Activated gamma-delta T cell treated with anti-CD3 and anti-CD28 coated beads, Interleukin-2, amount 50 U/mL, for 16 hours (primary cell): ENCODE measurements at regions not wholly inside any gene's neighbourhood (a gene's known extent, or its start where the extent isn't known, plus 50 kb on each side); places are given as distances from the start of the nearest gene placed in this dataset.
"Not testable (repeated sequence)": the region's sequence is repeated elsewhere in the genome, so short reads cannot be mapped to it uniquely, and the experiment has no call there.

ENCODE experiments used
- DNase-seq: peaks from one replicate; pipeline ENCODE4 v3.0.0-alpha.2; 2020; ENCODE audit warnings: low read depth

DNA sequence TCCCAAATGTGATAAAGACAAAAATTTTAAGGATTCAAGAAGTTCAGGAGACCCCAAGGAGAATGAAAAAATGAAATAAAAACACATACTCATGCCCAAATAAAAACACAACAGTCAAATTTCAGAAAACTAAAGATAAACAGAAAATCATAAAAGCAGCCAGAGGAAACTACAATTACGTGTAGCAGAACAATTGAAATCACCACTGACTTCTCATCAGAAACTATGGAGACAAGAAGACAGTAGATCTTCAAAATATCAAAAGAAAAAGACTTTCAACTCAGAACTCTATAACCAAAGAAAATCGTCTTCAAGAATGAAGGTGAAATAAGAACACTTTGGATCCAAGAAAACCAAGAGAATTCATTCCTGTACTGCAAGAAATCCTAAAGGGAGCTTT is 54.9 kb downstream of the DIO3 start:
- no peak for DNase-seq

DNA sequence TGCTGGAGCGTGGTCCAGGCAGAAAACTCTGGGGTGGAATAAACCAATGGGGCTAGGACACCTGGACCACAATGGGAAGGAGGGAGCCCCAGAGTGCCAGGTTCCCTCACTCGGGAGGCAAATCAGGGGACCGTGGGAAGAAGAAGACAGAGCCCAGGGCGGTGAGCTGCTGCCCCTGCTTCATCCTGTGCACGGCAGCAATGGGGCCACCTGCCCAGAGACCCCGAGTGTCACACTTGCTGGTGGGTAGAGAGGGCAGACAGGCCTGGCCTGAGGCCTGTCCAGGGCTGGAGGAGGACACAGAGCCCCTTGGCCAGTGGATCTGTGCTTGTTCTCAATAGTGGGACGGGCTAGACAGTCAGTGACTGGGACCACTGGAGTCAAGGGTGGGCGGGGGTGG is 58.2 kb downstream of the DIO3 start:
- DNase-seq = no peak

DNA sequence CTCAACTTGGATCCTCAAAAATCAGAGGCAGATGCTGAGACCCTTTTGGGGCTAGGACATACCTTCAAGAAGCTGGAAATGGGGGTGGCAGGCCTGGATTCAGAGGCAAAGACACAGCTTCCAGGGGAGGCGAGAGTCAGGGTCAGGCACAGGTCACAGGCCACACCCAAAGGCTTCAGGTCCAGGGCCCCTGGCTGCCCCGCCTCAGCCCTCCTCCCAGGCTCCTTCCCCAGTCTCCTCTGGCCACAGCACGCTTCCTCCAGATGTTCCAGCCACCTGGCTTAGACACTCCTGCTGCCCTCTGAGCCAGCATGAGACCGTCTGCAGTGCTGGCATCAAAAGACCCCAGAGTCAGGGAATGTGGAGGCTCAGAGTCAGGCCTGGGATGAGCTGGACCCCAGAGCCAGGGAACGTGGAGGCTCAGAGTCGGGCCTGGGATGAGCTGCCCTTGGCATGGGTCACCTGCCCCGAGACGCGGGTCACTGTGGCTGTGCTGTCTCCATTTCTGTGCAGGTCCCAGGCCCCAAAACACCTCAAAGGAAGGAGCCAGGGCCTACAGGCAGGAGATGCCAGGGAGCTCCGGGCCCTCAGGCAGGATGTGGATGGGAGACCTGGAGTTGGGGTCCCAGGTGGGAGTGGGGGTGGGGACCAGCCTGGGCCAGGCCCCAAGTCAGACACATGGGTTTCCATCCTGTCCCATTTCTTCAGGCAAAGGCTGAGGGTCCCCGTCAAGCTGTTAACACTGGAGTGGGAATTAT is 58.9 kb downstream of the DIO3 start:
- no peak for DNase-seq

DNA sequence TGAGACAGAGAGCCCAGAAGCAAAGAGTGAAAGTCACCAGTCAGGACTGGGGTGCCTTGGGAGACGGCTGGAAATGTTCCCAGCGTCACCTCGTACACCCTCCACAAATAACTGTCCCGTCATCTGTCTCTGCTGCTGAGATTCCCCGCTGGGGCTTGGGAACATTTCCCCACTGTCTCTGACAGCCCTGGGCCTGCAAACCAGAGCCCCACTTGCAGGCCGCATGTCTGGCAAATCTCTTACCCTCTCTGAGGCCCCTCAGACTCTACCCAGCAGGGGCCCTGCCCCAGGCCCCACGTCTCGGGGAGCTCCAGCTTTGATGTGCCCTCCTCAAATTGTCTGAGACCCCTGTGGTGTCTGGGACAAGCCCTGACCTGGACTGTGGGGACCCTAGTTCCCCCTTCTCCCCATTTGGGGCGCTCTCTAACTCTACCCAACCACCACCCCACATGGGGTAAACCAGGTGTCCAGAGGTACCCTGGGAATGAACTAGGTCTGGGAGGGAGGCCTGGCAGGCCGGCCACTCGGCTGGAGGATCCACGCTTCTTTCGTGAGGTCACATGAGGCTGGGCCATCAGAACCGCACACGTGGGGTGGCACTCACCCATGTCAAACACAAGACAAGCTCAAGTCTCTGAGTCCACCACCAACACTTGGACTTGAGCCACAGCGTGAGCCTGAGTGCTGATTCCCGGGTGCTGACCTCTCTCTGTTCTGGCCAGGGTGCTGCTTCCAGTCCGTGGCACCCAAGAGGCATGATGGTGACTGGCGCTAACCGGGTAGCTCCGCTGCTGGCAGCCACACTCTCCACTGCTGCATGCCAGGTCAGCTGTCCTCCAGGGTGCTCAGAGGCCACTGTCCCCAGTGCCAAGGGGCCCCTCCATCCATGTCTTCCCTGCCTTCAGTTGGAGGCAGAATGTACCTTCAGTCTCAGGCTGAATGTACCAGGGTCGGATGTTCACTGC is 59.8 kb downstream of the DIO3 start:
- DNase-seq = no peak

DNA sequence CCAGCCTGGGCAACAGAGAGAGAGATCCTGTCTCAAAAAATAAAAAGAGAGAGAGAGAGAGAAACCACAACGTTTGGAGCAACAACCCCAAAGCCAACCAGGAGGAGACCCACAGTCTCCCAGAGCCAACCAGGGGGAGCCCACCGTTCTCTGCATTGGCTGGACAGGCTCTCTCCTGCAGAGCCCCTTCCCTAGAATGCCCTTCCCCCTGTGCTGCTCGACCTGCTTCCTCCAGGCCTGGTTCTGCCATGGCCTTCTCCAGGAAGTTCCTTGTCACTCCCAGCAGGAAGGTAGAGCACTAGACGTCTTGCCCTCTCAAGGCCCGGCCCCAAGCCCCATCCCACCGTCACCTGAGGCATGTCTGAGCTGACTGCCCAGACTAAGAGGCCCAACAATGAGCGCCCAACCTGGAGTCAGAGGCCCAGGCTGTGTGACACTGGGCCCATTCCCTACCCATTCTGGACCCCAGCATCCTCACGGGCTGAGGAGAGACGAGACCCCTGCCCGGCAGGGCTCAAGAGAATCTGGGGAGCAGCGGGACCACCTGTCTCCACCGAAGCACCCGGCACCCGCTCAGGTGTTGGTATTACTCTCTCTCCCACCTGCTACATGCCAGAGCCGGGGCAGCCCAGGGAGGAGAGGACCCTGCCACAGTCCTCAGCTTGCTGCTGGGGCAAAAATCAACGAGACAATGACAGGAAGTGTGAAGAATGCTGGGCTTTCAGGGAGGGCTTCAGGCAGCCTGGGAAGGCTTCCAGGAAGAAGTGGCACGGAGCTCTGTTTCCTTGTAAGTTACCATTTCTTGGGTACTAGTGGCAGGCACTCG is 61.2 kb downstream of the DIO3 start:
- DNase-seq = no peak

DNA sequence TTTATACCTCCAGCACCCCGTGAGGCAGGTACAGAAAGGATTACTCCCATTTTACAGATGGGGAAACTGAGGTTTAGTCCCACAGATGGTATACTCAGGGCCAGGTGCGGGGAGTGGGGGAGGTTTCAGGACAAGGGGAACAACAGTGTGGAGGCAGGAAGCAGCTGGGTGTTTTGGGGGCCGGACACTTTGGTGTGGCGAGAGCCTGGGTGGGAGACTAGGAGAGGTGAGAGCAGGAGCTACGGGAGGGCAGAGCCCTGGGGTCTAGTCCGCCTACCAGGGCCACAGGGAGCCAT is 61.7 kb downstream of the DIO3 start:
- no peak for DNase-seq

DNA sequence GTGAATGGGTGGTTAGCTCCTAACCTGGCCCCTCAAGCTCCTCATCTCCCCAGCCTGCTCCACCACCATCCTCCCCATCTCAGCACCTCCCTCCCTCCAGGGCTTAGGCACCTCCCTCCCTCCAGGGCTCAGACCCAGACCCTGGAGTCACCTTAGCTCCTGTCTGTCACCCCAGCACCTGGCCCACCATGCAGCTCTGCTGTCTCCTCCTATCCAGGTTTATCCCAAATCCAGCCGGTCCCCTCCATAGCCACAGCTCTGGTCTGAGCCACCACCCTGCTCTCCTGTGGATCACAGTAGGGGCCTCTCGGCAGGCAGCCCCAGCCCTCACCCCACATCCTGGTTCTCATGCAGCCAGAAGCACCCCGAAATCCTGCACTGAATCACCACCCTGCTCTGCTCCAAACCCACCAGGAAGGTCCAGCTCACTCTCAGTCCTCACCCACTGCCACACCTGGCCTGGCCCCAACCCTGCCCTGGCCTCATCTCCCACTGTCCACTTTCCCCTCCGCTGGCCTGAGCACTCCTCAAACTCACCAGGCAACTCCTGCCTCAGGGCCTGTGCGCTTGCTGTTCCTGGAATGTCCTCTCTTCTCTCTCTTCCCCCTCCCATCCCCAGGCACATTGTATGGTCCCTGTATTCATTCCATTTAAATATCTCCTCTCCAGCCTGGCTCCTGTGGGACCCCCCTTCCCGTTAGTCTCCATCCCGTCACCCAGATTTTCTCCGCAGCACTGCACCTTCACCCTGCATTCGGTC is 62.6 kb downstream of the DIO3 start:
- DNase-seq = no peak

DNA sequence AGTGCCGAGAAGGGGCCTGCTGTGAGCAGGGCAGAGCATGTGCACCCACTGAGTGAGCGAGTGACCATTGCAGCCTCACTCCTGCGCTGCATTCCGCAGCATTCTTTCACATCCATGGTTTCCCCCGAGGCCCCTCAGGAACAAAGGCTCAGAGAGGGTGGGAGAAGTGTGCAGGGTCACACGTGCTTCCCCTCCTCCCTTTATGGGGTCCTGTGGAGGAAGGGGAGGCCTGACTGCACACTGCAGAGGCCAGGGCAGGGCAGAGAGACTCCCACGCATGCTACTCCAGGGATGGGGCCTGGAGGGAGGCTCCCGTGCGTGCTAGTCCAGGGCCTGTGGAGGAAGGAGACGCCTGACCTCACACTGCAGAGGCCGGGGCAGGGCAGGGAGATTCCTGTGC is 63.2 kb downstream of the DIO3 start:
- no peak for DNase-seq

DNA sequence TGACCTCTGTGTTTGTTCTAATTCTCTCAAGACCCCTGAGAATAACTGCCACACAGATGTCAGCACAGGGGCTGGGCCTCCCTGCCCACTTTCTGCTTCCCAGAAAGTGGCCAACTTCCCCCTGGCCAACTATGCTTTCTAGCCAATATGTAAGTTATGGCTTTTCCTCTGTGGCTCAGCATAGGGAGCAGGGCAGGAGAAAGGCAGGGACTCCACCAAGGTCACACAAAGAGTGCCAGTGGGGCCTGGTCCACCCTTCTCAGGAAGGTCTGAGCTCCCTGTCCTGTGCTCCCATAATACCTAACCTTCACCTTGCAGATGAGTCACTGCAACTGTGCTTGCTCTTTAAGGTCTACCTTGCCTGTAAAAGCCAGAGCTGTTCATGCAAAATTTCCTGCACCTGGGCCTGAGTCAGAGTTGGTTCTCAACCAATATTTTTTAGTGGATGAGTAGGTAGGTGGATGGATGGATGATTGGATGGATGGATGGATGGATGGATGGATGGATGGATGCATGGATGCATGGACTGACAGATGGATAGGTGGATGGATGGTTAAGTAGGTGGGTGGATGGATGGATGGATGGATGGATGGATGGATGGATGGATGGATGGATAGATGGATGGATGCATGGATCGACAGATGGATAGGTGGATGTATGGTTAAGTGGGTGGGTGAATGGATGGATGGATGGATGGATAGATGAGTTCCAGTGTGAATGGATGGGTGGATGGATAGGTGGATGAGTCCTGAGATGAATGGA is 64.2 kb downstream of the DIO3 start:
- DNase-seq = no peak

DNA sequence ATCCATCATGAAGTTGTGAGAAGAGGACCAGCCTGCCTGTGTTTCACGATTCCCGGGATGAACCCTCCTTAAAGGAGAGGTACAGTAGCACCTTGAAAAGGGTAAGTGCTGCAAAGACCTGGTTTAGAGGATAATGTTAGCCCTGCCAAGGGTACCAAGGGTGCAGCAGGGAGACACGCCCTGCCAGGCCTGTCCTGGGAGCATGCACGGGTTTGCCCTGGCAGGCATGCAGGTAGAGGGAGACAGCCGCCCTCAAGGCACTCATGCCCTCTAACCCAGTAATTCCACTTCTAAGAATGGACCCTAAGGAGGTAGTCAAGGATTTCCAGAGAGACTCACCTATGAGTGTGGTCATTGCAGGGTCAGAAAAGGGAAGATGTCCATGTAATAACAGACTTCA is 65.0 kb downstream of the DIO3 start:
- no peak for DNase-seq

DNA sequence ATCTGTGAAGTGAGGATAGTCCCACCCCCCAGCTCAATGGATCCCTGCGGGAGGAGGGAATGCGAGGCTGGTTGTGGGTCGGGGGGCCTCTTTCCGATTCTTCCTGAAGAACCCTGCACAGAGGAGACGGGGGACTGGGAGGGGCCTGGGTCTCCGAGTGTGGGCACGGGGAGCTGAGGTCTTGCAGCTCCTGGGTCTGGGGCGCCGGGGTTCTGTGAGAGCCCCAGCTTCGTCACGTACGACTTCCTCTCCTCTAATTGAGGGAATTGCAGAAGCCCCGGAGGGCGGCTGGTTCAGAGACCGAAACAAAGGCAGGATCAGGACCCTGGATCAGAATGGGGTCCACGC is 66.6 kb downstream of the DIO3 start:
- DNase-seq = no peak

DNA sequence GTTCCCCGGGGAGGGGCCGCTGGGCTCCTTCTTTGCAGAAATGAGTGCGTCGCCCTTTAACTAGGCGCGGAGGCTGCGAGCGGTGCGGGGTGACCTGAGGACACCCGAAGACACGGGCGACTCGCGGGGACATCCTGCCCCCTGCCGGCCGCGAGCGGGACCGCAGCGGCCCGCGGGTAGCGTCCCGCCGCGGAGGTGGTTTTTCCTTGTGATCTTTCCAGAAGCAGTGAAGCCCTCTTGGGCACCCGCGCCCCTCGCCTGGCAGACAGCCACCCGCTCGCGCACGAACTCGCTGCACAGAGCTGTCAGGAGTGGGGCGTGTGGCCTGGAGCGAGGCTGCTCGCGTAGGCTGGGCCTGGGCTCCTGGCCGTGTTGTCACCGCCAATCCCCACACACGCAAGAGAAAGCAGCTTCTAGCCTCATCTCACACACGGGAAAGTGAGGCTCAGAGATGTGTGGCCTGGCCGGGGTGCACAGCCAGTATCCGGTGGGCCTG is 67.2 kb downstream of the DIO3 start:
- peak; percentile 66 for DNase-seq

DNA sequence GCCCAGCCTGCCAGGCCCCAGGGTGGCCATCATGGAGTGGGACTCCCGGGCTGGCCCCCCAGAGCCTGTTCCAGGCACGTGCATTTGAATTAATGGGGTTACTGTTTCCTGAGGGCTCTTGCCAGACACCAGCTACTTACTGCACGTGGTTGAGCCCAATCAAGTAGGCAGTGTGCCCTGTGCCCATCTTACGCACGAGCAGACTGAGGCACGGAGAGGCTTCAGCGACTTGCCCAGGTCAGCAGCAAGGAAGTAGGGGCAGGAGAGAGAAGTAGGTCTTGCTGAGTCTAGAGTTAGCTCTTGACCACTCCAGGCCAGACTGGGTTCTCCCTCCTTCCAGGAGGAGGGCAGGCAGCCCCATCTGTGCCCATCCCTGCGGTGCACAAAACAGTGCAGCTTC is 67.7 kb downstream of the DIO3 start:
- no peak for DNase-seq

DNA sequence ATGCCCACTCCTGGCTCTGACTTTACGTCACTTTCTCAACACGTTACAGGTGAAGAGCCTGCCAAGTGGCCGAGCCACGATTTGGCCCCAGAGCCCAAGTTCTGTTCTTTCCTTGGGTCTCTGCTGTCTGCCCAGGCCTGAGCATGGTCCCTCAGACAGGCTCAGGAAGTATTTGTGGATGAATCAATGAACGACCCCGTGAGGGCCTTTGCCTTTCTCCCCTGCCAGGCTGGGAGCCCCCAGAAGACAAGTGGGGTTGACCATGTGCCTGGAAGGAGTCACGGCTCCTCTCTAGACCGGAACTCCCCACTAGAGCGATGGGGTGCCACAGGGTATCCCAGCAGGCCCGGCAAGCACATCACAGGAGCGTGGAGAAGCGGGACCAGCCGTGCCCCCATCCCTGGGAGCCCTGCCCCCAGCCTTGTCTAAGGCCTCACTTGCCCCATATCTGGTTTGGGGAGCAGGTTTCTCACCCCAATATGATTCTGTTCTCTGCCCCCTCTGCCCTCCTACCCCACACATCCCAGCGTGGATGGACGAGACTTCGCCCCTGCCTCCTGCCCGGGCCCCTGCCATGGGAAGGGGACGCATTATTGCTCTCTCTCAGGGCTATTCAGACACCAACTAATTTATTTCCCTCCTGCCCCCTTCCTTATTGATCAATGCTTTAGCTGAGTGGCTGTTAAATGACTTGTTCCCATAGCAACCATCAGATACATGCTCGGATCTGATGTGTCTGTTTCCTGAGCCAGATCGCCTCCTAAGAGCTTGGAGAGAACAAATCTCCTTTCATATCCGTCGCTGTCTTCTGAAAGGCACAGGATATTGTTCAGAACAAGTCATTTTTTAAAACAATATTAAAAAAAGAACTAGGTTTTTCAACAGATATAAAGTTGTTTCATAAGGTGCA is 69.0 kb downstream of the DIO3 start:
- no peak for DNase-seq

DNA sequence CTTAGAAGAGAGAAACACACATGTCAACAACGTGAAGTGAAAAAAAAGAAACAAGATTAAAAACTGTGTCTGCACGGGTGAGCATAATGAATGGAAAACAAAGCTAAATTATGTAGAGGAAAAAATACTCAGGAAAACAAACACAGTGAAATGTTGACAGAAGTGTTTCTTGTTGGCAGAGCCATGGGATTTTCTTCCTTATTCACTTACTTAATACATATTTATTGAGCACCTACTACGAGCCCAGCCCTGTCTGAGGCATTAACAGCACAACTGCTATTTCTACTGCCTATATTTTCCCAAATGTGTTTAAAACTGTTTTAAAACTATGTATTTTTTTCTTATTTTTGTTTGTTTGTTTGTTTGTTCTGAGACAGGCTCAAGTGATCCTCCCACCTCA is 69.9 kb downstream of the DIO3 start:
- no peak for DNase-seq

DNA sequence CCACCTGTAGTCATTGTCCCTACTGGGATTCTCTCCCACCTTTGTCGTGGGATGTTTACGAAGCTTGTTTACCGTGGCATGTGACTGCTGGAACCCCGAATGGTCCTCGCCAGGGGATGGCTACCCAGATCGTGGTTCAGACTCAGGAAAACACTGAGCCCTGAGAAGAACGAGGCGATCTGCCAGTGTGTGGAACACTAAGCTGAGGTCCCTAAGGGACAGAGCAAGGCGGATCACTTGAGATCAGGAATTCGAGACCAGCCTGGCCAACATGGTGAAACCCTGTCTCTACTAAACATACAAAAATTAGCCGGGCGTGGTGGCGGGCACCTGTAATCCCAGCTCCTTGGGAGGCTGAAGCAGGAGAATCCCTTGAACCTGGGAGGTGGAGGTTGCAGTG is 70.7 kb downstream of the DIO3 start:
- DNase-seq = not testable (repeated sequence)

DNA sequence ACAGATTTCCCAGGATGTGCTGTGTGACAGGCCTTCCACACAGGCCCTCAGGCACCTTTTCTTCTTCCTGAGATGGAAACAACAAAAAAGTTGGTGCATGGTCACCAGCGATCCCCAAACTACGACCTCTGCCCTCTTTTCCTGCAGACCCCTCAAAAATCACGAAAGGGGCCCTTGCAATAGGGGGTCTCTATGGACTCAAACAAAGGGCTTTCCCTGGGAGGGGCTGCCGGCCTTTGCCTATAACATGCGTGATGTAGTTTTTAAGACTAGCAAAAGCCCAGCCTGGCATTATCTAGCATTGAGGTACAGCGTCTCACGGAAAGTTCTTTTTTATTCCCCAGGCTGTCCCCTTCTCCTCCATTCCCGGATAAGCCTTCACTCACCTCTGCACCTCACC is 71.2 kb downstream of the DIO3 start:
- DNase-seq = no peak

DNA sequence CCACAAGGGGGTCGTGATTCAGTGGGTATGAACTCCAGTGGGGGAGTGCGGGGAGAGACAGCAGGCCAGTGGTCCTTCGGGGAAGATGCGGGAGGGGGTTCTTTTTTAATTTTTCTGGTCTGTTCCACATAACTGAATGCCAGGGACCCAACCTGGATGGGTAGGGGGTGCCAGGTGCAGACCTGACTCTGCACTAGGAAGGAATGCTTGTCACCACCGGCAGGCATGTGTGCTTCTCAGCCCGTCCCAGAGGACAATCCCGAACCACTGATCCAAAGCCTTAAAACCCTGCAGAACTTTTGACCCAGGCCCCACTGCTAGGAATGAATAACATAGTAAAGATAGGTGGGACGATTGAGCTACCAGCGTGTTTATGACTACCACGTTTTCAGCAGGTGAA is 72.0 kb downstream of the DIO3 start:
- no peak for DNase-seq

DNA sequence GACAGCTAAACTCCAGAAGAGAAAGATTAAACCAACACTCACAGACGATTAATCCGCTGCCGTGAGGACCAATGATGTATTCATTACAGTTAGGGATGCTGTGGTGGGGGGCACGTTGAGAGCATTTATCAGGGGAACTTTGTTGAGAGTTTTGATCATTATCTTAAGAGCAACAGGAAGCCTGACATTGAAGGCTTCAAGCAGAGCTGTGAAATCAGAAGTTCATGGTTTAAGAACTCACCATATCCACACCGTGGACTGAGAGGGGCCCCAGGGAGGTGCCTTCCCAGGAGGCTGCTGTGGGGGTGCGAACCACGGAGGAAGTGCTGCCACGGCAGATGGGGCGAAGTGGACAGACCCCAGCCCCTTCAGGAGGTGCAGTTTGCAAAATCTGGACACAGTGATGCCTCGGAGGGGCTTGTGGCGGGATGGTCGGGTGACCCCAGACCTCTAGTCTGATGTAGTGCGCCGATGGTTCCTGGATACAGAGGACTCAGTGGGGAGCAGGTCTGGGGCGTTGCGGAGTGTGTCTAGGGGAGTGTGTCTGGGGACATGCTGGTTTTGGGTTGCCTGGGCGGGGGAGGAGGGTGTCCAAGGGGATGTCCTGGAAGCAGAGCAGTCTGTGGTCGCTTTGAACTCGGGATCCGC is 73.0 kb downstream of the DIO3 start:
- DNase-seq = no peak
